ENCODE measurements at regions not wholly inside any gene's neighbourhood (a gene's known extent, or its start where the extent isn't known, plus 50 kb on each side); places are given as distances from the start of the nearest gene placed in this dataset.
A peak's percentile ranks its signal among the peaks of the same experiment; 100 is the strongest.
"Not testable (repeated sequence)": the region's sequence is repeated elsewhere in the genome, so short reads cannot be mapped to it uniquely, and the experiment has no call there.

DNA sequence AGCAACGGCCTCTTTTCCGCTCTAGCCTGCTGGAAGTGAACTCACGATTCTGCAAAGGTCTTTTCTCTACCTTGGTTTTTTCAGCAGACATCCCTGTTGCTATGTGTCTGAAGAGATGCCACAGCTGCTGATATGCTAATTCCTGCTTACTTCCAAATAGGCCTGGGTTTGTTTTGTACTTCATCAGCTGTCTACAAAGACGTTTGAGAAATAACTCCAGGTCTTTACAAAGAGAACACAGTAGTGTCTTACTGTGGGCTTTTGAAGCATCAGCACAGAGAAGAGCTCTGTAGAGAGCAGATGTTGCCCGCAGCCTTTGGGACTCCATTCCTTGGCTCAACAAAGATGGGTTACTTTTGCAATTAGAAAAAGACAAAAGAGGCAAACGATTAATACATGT lies 1366.5 kb downstream of the AACS start:
- DNase-seq (ENCODE audit: low read depth): no peak

DNA sequence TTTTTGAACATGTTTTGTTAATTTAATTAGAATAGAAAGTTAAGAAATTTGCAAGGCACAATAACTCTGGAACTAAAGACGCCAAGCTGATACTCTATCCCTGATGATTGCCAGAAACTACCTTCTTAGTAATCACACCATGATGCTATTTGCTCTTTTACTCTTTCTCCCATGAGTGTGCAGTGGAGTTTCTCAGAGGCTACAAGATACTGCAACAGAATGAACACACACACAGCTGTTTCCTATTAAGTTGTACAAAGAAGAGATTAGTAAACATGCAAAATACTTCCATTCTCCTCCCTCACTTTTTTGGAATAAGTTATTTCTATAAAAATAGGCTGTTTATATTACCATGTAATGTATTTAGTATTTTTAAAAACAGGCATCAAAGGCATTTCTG lies 1367.5 kb downstream of the AACS start:
- no peak for DNase-seq (ENCODE audit: low read depth)

DNA sequence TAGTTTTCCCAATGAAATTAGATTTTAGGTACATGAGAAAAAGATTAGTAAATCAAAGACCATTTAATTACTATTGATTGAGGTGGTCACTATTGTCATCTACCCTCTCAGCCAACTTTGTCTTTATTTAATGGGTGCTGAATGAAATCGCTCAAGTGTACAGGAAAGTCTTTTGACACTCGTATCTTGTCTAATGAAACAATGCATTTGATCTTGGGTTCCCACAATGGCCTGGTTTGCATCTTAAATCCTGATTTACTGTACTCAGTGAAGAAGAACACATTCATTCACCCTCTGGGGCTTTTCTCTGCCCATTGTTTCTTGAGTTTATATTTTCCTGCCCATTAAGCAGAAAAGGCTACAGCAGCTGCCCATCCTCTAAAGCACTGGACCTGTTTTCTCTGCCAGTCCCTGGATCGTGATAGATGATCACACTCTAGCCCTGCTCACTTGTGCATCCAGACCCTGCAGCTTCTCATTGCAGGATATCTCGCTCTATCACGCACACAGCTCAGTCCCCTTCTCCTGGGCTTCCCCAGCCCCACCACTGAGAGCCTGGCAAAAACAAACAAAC lies 1369.3 kb downstream of the AACS start:
- DNase-seq (ENCODE audit: low read depth): no peak

DNA sequence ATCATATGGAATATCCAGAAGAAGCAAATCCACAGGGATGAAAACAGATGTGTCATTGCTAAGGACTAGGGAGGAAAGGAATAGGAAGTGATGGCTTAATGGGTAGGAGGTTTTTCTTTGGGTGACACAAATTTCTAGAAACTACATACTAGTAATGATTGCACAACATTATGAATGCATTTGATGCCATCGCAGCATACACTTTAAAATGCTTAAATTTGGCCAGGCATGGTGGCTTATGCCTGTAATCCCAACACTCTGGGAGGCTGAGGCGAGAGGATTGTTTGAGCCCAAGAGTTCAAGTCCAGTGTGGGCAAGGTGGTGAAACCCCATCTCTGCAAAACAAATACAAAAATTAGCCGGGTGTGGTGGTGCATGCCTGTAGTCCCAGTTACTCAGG lies 1370.8 kb downstream of the AACS start:
- no peak for DNase-seq (ENCODE audit: low read depth)

DNA sequence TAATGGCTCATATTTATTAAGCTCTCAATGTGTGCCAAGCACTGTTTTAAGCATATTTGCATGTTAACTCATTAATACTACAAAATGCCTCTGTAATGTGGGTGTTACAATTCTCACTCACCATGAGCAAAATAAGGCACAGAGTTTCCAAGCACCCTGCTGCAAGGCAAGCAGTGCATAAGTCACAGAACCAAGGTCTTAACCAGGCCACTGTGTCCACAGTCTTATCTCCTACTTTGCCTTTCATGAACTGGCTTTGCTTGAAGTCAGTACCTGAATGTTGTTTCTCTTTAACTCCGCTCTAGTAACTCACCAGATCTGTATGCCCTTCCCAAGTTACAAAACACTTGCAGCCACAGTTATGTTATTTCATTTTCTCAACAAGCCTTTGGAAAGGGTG lies 1372.7 kb downstream of the AACS start:
- no peak for DNase-seq (ENCODE audit: low read depth)

DNA sequence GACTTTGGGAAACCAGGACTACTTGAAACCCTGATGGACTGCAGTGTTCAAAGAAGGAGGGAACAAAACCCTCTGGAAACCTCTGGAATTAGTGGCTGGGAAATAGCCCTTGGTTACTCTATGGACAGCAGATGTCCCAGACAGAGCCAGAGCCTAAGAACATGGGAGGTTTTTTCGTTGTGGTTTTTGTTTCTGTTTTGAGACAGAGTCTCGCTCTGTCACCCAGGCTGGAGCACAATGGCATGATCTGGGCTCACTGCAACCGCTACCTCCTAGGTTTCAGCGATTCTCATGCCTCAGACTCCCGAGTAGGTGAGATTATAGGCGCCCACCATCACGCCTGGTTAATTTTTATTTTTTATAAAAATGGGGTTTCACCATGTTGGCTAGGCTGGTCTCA lies 1378.7 kb downstream of the AACS start:
- DNase-seq (ENCODE audit: low read depth): no peak

DNA sequence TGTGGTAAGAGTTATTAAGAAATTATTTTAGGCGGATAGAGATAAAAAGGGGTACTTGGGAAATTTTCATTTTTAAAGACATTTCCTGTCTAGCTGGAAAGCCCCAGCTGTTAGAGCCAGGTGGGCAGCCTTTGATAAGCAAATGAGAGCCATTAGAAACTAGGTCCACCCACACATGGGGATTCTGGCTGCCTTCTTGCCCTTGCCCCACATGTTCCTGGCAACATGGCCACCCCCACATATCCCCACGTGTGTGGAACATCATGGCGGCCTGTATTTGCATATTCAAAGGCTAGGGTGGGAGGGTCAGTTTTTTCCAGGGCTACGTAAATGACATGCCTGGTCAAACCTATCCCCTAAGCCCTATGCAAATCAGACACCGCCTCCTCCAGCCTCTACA lies 1382.1 kb downstream of the AACS start:
- DNase-seq (ENCODE audit: low read depth): no peak

DNA sequence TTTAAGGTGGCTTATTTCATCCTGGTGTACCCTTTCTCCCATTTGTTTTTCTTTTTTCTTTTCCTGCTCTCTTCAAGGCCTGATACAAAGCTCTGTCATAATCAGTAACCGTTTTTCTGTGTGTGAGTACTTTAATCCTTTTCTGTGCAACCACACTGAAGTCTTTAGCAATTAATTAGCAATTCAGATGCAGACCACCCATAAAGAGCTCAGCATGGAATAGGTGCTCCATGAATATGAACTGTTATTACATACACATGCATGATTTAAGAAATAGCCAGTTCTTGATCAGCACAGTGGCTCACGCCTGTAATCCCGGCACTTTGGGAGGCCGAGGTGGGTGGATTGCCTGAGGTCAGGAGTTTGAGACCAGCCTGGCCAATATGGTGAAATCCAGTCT lies 1386.6 kb downstream of the AACS start:
- no peak for DNase-seq (ENCODE audit: low read depth)

DNA sequence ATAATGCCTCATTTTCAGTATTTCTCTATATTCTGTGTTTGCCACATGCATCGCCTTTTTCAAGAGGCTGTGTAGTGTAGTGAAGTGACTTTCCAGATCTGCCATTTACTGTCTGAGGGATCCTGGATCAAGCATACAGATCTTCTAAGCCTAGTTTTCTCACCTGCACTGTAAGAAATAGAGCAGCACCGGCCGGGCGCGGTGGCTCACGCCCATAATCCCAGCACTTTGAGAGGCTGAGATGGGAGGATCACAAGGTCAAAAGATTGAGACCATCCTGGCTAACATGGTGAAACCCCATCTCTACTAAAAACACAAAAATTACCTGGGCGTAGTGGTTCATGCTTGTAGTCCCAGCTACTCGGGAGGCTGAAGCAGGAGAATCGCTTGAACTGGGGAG lies 1387.5 kb downstream of the AACS start:
- not testable (repeated sequence) for DNase-seq (ENCODE audit: low read depth)

DNA sequence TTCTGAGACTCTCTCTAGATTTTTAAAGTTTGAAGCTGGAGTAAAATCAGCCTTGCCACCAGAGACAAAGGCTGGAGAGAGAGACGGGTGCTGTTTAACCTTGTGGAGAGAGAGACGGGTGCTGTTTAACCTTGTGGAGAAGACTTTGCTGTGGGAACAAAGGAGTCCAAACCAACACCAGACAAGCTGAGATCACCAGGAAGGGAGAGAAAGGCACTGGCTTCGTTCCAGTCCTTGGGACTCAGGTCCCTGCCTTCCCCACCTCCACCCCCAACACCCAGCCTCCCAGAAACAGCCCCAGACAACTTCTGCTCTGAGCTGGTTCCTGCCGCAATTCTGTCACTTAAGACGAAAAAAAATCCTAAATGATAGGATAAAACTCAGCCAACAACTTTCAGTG lies 1389.3 kb downstream of the AACS start:
- DNase-seq (ENCODE audit: low read depth): no peak

DNA sequence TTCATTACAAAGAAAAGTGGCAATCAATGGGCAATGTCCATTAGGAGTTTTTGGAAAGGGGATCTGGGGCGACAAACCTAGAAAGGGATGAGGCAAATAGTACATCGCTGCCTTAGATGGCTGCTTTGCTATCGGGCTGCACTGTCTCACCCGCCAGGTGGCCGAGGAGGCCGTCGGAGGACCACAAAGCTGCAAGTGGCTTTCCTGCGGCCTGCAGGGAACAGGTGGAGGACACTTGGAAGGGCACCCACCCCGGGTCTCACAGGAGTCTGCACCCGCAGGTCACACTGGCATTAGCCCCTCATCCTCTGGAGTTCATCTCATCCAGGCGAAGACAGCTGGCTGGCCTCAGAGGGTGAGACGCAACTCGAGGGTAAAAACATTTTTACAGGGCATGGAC lies 1392.5 kb downstream of the AACS start:
- DNase-seq (ENCODE audit: low read depth): no peak

DNA sequence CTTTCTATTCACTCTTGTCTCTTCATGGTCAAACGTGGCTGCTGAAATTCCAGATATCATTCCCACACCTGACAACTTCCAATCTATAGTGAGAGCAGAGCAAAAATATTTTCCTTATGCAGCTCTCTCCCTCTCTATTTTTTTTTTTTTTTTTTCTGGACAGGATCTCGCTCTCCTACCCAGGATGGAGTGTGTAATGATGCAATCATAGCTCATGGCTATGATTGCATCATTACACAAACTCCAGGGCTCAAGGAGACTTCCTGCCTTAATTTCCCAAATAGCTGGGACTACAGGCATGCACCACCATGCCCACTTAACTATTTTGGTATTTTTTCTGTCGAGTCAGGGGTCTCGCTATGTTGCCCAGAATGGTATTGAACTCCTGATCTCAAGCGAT lies 1398.9 kb downstream of the AACS start:
- no peak for DNase-seq (ENCODE audit: low read depth)

DNA sequence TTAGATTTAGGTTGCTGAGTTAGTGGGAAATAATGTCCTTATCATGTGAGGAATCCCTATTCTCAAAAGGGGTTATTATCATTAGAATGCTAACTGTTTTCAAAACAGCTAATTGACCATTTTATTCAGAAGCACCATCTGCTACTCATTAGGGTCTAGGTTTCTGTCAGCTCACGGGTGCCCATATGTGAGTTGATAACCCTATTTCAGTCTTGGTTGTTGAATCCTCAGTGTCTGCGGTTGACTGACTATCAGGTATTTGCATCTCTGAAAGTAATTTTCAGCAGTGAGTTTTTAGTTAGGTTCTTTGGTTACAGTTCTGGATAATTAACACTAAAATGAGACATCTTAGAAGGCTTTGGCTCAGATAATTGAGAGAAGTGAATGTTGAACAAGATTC lies 1404.0 kb downstream of the AACS start:
- no peak for DNase-seq (ENCODE audit: low read depth)

DNA sequence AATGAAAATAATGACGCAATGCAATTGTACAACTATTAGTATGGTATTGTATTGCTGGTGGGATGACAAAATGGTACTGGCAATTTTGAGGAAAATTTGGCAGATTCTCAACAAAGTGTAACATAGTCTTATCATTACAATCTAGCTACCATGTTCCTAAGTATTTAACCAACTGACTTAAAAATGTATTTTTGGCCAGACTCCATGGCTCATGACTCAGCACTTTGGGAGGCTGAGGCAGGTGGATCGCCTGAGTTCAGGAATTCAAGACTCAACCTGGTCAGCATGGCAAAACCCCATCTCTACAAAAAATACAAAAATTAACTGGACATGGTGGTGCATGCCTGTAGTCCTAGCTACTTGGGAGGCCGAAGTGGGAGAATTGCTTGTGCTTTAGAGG lies 1409.5 kb downstream of the AACS start:
- DNase-seq (ENCODE audit: low read depth): no peak

DNA sequence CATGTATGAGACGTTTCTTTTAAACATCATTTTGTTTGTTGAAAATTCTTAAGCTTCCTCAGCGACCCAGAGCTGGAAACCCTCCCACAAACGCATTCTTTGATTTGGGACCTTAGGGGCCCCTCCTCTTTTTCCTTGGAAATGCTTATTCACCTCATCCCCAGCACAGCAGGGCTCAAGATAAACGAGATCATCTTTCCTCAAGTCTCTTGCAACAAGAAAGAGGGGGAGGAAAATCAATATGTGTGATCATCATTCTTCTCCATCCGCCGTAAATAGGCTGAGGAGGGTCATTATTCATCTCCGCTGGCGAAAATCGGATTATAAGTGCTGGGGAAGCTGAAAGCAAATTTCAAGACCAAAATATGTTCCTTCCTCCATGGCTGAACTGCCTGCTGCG lies 1415.2 kb downstream of the AACS start:
- DNase-seq (ENCODE audit: low read depth): no peak

DNA sequence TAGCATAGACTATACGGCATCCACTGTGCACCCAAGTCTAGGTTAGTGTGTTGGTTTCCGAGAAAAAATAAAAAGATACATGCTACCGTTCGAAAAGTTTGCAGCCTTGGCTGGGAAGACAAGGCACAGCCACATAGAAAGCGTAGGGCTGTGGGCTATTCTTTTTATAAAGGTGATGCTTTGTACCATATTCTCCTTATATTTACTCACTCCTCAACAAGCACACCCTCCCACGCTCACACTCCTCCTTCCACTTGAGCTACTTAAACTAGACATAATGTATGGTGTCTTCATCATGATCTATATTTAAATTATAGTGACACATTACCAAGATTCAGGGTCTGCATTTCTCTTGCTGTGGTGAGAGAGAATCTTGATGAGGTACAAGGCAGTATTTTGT lies 1416.5 kb downstream of the AACS start:
- DNase-seq (ENCODE audit: low read depth): no peak

DNA sequence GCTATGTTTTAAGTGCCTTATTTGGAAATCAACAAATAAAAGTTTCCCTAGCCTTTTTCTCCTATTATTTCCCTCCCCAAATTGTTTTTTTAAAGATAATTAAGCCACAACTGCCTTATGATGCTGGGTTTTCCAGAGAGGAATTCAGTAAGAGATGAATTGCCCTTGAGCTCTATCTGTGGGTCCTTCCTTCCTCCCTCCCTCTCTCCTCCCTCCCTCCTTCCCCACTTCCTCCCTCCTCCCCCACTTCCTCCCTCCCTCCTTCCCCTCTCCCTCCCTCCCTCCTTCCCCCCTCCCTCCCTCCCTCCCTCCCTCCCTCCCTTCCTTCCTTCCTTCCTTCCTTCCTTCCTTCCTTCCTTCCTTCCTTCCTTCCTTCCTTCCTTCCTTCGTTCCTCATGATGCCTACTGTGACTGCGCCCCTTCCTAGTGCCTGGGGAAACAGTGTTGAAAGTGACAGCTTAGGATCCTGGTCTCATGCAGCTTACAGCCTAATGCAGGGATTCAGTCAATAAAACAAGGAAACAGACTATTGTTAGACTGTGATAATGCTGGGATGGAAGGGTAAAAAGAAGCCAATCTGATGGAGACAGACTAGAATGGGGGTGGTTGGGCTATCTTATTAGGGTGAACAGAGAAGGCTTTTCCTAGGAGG lies 1417.1 kb downstream of the AACS start:
- DNase-seq (ENCODE audit: low read depth): no peak

DNA sequence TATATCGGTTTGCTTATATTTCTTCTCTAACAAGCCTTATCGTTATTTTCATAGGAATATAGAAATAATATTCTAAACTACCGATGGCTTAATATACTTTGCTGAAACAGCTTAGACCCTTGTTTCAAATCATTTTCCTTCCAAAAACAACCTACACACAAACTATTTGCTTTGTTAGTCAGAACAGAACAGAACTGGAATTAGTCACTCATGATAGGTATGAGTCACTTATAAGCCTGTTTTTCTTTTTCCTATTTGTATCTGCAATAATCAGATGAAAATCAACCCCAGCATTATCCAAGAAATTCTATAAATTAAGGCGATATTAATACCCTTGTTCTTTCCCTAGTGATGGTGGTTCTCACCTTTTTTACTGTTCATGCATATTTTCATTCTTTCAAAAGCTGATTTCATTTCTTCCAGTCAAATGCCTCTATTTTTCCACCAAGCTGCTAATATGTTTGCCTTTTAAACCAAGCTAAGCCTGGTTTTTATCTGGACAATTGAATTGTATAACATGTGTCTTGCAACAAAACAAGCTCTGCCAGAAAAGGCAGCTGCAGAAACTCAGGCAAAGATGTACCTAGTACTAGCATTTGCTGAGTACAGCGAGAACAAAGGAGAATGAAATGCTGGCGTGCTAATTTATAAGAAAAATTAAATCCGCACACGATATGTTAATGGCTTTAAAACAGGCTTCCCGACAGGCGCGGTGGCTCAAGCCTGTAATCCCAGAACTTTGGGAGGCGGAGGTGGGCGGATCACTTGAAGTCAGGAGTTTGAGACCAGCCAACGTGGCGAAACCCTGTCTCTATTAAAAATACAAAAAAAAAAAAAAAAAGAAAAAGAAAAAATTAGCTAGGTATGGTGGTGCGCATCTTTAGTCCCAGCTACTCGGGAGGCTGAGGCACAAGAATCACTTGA lies 1418.2 kb downstream of the AACS start:
- DNase-seq (ENCODE audit: low read depth): peak; percentile 19

DNA sequence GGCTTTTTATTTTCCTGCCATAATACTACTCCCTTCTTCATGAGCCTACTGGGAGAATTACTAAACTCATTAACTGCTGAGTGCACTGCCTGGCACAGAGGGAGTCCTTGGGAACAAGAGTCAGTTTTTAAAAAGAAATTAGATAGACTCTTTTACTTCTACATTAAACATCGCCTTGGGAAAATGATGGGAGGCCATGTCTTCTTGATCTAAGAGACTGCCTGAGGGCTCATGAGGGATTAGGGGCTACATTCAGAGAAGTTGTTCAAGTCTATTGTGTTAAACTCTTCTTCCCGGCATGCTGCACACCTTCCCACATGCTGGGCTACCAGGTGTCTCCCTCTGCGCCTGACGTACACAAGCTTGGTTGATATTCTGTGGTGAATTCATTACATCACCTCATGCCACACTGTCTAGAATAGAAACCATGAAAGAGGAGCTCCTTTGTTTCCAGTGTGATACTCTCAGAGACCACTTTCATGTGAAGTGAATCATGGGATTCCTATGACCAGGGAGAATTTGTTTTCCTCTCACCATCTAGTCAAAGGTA lies 1422.3 kb downstream of the AACS start:
- DNase-seq (ENCODE audit: low read depth): no peak

DNA sequence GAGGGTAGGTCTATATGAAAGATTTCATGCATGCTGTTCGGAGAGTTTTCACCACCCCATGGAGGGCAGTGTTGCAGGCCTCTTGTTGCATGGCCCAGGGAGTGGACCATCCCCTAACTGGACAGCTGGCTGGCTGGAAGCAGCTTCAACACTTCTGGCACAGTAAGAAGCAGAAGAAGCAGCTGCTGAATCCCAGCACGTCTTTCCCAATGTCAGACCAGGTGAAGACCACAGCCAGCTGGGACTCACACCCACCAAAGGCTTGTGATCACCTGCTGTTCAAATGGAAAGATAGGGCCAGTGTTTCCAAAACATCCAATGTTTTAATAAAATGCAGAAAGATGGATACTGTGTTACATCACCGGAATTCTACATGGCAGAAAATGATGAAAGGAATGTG lies 1423.6 kb downstream of the AACS start:
- no peak for DNase-seq (ENCODE audit: low read depth)

DNA sequence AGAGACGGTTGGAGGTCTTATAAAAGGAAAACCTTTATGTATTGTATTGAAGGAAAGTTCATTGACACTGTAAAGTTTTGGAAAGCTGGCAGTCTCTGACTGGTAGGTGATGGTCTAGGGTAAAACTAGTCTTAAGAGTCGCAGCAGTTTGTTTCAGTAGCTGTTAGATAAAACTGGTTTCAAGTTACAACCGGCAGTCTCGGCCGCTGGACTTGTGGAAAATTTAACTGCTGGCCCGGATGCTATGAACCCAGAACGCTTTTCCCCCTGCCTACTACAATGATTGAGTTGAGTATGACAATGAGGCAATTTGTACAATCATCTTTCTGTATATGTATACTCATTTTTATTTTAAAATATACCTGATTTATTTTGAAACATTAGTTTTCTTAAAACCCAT lies 1426.9 kb downstream of the AACS start:
- DNase-seq (ENCODE audit: low read depth): peak; percentile 12

DNA sequence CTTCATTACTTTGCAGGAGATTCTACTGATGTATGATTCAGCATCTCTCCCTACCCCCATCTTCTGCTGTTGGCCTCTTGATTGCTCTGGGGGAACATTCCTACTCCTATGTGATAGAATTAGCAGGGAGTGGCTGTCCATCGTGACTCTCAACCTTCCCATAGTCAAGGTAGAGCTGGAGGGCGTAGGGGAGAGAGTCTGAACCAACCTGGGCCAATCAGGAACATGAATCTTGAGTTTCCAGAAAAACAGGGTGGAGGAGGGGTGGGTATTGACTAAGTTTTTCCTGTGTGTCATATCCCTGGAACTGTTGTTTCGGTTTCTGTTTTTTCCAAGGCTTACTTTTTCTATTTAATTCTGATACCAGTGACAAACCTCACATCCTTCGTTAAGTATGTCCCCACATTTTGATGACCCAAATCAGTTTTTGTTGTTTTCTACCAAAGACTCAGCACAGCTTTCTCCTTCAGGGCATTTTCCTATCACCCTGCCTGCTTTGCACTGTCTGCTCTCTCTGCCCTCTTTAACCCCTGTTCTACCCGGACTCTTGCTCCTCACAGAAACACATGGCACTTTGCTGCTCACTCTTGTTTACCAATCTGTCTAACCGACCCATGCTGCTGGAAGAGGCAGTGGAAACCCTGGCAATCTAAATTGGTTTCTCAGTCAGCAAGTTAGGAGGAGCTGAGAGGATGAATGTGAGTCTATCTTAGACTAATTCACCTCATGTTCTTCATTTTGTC lies 1428.3 kb downstream of the AACS start:
- DNase-seq (ENCODE audit: low read depth): peak; percentile 49

All from Daoy (cell line).